SK-N-SH treated with all-trans-retinoic acid at 6 μM for 48 hours (cell line): ENCODE measurements at regions not wholly inside any gene's neighbourhood (a gene's known extent, or its start where the extent isn't known, plus 50 kb on each side); places are given as distances from the start of the nearest gene placed in this dataset.

Source experiments
- ARNTL ChIP-seq: fragments of 450-650 bp; formaldehyde crosslinking; IDR thresholded peaks from 2 replicates; pipeline ENCODE4 v1.5.0; 2020; ENCODE audit warnings: low read depth, mild to moderate bottlenecking, moderate library complexity, borderline replicate concordance
- CREB5 ChIP-seq: fragments of 250-450 bp; sonication (Bioruptor Pico); IDR thresholded peaks from 2 replicates; pipeline ENCODE4 v1.5.1; 2020; ENCODE audit warnings: low read depth, mild to moderate bottlenecking, moderate library complexity
- CSRNP3 ChIP-seq: fragments of 250-450 bp; sonication (Bioruptor Pico); IDR thresholded peaks from 2 replicates; pipeline ENCODE4 v1.5.1; 2021; ENCODE audit warnings: mild to moderate bottlenecking, moderate library complexity
- PATZ1 ChIP-seq: fragments of 250-450 bp; sonication (Bioruptor Pico); IDR thresholded peaks from 2 replicates; pipeline ENCODE4 v1.8.0; 2020; ENCODE audit warnings: mild to moderate bottlenecking, moderate library complexity, borderline replicate concordance
- PPARA ChIP-seq: fragments of 250-450 bp; sonication (Bioruptor Pico); IDR thresholded peaks from 2 replicates; pipeline ENCODE4 v1.5.0; 2020; ENCODE audit warnings: mild to moderate bottlenecking, borderline replicate concordance
- TCF4 ChIP-seq: fragments of 250-450 bp; sonication (Bioruptor Pico); IDR thresholded peaks from 2 replicates; pipeline ENCODE4 v1.8.0; 2021; ENCODE audit warnings: mild to moderate bottlenecking, moderate library complexity, borderline replicate concordance
- TOX ChIP-seq: fragments of 250-450 bp; sonication (Bioruptor Pico); IDR thresholded peaks from 2 replicates; pipeline ENCODE4 v1.8.0; 2021; ENCODE audit warnings: mild to moderate bottlenecking, moderate library complexity, borderline replicate concordance
- TSHZ2 ChIP-seq: fragments of 250-450 bp; sonication (Bioruptor Pico); IDR thresholded peaks from 2 replicates; pipeline ENCODE4 v1.5.0; 2020; ENCODE audit warnings: mild to moderate bottlenecking, moderate library complexity
- ZFP3 ChIP-seq: fragments of 250-450 bp; sonication (Bioruptor Pico); IDR thresholded peaks from 2 replicates; pipeline ENCODE4 v1.5.0; 2020; ENCODE audit warnings: mild to moderate bottlenecking, moderate library complexity
- ZFP30 ChIP-seq: fragments of 450-650 bp; formaldehyde crosslinking; IDR thresholded peaks from 2 replicates; pipeline ENCODE4 v1.5.0; 2022; ENCODE audit warnings: mild to moderate bottlenecking, moderate library complexity
- ZNF70 ChIP-seq: fragments of 450-650 bp; formaldehyde crosslinking; IDR thresholded peaks from 2 replicates; pipeline ENCODE4 v1.5.0; 2020; ENCODE audit warnings: mild to moderate bottlenecking, moderate library complexity
- ZNF8 ChIP-seq: fragments of 450-650 bp; formaldehyde crosslinking; IDR thresholded peaks from 2 replicates; pipeline ENCODE4 v1.5.0; 2020; ENCODE audit warnings: mild to moderate bottlenecking, moderate library complexity

GRCh38 chr12:93015871-93016751, 87.0 kb upstream of the EEA1 start:
- no peak for TF ChIP-seq ZFP3 (CRISPR knock-in tag)
- no peak for TF ChIP-seq TCF4 (CRISPR knock-in tag)
- TF ChIP-seq ZNF70 (CRISPR knock-in tag): no peak
- no peak for TF ChIP-seq TOX (CRISPR knock-in tag)
- TF ChIP-seq ZFP30 (CRISPR knock-in tag): no peak
- no peak for TF ChIP-seq PATZ1
- no peak for TF ChIP-seq ARNTL (CRISPR knock-in tag)
- TF ChIP-seq CREB5 (CRISPR knock-in tag): no peak
- TF ChIP-seq TSHZ2 (CRISPR knock-in tag): no peak
- TF ChIP-seq ZNF8 (CRISPR knock-in tag): no peak
- no peak for TF ChIP-seq PPARA (CRISPR knock-in tag)
- no peak for TF ChIP-seq CSRNP3
